NOMO-1 treated with dmso at 0.1 percent for 144 hours (cell line): ENCODE measurements at regions not wholly inside any gene's neighbourhood (a gene's known extent, or its start where the extent isn't known, plus 50 kb on each side); places are given as distances from the start of the nearest gene placed in this dataset.

Experiments
- DNase-seq: peaks from one replicate; lab custom pipeline; 2025; ENCODE audit not compliant: unreplicated experiment; lab: John Stamatoyannopoulos, UW

DNA sequence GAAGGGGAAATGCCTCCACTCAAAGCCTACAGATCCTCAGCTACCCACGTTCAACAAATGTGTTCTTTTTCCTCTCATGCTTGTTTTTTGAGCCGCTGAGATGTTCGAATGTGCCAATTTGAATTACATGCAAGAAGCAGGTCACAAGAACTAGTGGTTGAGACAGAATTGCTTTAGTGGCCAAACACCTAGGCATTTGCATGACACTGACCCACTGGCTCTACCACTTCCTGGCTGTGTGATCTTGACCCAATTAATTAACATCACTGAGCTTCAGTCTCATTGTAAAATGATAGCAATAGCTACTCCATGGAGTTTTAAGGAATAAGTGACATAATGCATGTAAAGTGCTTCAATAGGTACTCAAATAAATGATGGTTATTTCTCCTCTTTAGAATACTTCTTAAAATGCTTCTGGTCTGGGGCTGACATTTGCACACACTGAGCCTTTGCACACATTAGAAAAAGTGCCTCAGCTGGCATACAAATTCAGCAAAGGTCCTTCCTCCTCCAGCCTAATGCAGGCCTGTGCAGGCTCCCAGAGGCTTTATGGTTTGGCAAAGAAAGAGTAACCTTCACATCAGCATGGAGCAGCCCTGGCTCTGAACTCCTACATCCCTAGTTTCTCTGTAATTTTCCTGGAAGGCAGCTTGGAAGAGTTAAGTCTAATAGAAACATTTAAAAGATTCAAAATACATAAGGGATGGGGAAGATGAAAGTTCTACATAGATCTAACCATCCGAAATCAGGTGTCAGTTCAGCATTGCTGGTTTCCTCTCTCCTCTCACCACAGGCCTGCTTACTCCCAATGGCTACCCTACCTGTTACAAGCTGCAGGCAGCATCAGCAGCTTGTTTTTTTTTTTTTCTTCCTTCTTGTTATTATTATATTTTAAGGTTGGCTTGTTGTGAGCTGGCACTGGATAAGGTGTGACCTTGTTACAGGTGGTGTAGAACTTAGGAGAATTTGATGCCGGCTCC, 107.4 kb downstream of the TBX19 start:
- DNase-seq = no peak

DNA sequence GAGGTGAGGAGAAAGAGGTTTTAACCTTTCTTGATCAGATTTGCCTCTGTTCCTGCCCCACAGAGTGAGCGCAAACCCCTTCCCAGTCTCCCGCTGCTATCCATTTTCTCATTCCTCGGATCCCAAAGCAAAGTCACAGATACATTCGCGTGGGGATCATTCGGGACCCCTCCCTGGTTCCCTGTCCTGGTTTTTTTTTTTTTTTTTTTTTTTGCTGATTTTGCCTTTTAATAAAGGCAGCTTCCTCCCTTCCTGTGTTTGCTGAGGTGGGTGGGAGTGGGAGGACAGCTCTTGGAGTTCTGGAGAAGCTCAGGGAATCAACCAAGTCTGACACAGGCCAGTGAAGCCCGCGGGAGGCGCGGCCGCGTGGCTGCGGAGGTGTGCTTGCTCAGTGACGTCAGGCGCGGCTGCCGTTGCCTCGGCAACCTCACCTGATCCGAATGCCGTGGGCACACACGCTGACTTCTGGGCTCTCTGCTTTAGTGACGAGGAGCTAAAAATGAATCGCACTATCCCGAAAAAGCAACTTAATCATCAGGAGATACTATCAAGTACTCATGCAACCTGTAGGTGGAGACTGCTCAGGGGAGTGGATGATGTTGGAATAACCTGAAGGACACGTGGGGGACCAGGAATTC, 106.4 kb downstream of the TBX19 start:
- no peak for DNase-seq

DNA sequence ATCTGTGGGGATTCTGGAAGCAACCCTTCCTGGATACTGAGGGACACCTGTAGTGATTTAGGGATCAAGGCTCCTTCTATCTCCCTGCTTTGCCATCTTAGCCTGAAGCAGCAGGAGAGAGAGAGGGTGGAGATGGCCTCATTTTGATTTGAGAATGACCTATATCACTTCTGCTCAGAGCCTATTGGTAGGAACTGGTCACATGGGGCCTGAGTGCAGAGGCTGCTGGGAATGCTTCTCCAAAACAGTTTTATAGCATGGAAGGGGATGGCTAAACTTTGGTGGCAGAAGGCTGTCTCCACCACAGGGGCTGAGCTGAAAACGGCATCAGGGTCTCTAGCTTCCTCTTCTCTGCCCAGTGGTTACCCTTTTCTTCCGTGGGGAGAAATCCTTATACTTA, 105.8 kb downstream of the TBX19 start:
- DNase-seq = no peak

DNA sequence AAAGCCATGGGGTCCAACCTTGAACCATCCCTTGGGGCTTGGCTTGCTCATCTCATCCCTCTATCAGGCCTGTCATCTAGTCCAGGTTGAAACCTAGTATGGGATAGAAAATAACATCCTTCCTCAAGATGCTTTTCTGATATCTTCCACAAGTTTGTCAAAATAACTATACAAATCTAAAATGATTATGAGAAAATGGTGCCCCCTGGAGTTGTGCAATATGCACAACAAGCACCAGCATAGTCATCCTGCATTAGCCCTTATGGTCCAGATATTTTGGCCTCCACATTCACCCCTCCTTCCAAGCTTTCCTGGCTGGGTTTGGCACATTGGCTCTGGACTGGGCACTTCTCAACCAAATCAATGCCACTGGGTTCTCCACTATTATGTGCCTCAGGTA, 101.2 kb downstream of the TBX19 start:
- DNase-seq = no peak

DNA sequence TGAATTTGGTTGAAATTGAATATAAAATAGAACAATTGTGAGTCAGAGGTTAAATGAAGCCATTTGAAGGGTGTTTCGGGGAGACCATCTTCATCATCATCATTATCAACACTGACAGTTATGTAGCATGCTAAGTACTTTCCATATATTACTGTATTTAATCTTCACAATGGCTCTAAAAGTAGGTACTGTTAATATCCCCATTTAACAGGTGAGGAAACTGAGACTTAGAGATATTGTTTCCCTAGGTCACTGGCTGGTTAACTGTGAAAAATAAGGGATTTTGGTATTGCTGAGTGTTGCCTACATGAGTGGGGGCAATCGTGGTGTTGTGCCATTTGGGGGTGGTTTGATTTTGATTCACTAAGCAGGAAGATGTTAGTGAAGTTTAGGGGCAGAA, 100.3 kb downstream of the TBX19 start:
- no peak for DNase-seq

DNA sequence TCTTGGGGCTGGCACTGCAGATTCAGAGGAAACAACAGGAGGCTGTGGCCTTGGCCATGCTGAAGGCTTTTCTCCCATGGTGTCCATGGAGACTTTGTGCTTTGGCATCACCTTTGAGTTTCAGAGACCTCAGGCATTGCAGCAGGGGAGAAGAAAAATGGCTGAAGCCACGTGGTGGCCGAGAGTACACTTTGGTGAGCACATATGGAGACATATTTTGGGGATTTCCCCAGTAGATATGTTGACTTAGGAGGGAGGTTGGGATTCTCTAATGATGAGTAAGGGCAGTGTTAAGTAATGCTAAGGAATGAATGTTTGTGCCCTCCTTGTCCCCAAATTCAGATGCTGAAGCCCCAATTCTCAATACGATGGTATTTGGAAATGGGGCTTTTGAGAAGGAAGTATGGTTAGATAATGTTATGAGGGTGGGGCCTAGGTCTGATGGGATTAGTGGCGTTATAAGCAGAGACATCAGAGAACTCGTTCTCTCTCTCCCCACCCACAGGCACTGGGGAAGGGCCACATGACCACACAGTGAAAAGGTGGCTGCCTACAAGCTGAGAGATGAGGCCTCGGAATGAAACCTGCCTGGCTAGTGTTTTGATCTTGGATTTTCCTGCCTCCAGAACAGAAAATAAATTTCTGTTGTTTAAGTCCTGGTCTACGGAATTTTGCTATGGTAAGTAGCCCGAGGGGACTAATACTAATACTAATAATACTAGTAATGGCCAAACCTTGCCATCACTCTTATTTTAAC, 98.6 kb downstream of the TBX19 start:
- no peak for DNase-seq

DNA sequence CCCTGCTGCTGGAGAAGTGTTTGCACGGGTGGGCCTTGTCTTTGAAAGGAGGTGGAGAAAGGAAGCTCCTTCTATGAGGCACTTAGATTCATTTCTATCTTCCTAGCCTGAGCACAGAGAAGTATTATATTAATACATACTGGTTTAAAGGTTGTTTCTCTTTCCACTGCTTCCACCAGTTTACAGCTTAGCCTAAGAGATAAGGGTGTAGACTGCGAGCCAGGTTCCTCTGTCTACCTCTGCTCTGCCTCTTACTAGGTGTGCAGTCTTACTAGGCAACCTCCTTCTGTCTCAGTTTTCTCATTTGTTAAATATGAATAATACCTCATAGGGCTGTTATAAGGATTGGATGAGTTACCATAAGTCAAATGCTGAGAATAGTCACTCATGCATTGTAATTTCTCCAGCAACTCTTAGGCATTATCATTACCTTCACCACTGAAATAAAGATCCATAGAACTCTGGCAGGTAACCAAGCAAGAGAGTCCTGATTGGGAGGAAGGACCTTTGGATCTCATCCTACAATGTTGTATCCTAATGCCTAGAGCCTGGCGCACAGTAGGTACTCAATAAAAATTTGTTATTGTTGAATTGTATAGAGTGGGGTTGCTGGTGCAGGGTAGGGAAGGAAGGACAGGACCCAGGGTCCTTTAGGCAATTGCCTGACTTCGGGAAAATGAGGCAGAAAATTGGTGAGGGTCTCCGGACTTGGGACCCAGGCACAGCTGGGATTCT, 95.1 kb downstream of the TBX19 start:
- no peak for DNase-seq

DNA sequence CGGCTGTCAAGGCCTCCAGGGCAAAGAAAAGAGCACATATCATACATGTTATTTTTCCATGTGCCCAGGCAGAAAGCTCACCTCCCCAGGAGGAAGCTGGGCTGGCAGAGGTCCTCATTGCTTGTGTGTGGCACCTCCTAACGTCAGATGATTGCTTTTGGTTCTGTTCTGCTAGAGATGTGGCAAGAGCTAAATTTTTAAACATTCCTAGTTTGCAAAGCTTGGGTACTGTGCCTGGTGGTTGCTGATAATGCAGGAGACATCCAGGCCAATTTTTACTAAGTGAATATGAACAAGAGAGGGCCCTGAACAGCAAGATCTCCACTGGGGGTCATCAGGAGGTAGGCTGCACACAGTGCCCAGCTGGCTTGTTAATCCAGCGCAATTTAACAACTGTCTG, 93.9 kb downstream of the TBX19 start:
- no peak for DNase-seq

DNA sequence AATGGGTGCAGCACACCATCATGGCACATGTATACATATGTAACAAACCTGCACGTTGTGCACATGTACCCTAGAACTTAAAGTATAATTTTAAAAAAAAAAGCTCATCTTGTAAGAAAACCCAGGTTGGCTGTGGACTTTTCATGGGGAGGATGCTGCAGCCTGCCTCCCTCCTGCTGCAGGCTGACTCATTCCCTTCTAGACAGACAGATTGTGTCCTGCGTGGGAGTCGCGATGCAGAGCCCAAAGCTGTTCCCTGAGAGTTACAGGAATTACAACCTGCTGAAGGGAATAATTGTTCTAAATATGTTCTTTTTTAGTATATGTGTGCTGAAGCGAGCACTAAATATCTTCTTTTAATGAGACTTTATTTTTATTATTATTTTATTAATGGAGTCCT, 93.2 kb downstream of the TBX19 start:
- no peak for DNase-seq

DNA sequence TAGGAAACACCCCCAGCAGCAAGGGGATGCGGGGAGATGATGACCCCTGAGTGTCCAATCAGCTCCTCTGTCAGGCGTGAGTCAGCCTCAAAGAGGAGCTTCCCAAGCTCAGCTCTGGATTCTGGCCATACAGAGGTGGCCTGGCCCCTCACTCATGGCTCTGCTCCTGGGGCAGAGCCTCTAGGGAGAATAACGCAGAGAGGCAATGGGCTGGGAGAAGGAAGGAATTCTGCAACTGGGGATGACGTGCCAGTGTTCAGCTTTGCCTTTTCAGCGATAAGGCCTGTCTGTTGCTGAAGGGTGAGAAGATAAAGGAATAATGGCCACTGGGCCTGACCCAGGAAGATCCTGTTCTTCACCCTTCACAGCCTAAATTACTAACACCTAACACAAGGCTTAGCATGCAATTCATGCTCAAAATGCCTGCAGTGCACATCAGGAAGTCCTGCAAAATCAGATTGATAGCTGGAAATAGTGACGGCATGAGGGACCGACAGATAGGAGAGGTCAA, 92.2 kb downstream of the TBX19 start:
- DNase-seq = no peak

DNA sequence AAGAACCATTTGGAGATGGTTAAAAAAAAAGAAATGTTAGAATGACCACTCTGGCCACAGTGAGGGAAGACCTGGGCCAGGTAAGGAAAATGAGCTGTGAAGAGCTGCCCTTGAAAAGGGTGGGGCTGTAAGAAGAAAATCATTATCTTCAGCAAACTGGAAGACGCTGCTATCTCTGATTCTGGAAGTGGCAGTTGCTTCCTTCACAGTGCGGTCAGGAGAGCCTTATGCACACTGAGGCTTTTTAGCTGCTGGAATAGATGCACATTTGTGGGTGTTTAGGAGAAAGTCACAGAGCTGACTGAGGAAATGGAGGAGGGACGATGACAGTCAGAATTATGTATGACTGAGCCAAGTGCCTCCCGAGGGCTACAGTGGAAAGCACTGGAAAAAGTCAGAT, 91.6 kb downstream of the TBX19 start:
- no peak for DNase-seq

DNA sequence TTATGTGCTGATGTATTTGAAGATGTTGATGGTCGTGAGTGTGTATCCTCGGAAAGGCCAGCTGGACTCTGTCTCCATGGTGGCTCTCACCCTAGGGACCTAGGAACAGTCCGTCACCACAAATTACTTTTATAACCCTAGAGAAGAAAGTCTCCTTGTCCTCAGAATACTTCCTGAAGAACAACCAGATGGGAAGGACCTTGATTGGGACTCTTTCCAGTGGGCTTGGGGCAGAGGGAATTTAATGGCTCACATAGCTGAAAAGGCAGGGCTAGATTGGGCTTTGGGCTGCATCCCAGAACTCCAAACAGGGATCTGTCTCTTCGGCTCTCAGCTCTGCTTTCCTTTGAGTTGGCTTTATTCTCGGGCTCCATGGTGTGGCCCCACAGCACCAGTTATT, 90.8 kb downstream of the TBX19 start:
- no peak for DNase-seq

DNA sequence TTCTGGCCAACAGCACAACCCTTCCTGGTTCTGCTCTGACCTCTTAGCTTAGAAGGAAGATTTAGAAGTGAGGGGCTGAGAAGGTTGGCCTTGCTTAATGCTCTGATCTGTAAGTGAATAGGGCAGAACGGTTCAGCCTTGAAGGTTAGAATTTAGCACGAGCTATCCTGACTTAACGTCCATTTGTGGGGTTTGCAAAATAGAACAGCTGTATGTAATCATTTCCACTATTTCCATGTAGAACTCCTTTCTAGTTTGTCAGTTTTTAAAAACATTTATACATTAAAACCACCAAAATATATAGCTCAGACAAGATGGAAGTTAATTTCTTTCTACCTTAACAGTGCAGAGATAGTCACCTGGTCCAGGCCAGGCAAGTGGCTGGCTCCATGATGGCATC, 89.9 kb downstream of the TBX19 start:
- DNase-seq = no peak

DNA sequence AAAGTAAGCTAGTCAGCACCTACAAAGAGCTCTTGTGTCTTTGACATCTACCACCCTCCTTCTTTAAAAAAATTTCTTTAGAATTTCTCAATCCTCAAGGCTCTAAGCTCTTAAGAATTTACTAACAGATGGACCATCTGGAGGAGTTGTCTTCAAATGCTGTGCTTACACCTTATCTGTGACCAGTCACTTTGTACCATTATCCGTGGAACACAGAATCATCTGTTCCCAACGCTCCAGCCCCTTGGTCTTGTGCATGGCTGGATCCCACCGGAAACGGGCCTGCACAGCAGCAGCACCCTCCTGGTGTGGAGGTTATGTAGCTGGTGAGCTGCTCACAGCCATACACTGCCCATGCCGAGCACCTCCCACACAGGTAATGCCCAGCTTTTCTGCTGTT, 89.0 kb downstream of the TBX19 start:
- no peak for DNase-seq

DNA sequence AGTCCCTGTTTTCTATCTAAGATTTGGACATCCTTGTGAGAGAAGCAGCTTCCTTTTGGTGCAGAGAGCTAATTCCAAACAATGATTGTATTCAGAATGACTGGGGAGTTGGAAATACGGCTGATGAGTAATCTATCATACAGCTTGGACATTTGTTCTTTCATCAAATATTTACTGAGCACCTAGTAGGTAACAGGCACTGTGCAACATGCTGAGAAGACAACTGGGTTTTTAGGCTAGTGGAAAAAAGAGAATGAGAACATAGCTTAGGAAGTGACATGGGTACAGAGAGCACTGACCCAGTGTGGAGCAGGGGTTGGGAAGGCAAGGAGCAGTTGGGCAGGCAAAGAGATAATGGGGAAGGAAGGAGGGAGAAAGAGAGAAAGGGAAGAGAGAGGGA, 87.5 kb downstream of the TBX19 start:
- no peak for DNase-seq

DNA sequence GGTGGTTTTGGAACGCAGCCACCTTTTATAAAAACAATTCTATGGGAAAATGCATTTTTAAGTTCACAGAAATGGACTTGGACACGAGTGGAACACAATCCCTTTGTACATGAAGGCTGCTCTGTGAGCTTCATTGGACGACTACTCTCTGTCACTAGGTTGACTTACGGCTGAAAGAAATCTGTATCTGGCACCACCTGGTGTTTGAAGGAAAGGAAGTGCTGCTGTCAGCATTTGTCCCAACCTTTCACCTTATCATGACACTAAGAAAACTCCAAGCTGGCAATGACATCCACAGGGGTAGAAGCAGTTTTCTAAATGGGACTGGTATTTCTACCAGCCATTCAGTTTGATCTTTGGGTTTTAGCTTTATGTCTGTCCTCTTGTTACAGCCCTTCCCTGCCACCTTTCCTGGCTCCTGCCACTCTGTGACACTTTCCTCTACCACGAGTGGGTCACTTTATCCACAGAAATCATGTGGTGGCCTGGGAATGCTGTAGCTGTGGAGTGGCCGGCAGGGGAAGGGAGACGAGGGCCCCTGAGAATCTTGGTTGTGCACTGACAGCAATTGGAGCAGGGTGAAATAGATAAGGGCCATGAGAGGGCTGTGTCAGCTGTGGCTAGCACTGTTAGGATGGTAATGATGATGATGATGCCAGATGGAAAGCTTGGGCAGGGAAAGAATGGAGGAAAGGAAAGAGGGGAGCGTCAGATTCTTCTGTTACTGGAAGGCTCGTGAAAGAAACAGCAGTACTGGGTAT, 85.2 kb downstream of the TBX19 start:
- DNase-seq = no peak
